ENCODE measurements at regions not wholly inside any gene's neighbourhood (a gene's known extent, or its start where the extent isn't known, plus 50 kb on each side); places are given as distances from the start of the nearest gene placed in this dataset.

DNA sequence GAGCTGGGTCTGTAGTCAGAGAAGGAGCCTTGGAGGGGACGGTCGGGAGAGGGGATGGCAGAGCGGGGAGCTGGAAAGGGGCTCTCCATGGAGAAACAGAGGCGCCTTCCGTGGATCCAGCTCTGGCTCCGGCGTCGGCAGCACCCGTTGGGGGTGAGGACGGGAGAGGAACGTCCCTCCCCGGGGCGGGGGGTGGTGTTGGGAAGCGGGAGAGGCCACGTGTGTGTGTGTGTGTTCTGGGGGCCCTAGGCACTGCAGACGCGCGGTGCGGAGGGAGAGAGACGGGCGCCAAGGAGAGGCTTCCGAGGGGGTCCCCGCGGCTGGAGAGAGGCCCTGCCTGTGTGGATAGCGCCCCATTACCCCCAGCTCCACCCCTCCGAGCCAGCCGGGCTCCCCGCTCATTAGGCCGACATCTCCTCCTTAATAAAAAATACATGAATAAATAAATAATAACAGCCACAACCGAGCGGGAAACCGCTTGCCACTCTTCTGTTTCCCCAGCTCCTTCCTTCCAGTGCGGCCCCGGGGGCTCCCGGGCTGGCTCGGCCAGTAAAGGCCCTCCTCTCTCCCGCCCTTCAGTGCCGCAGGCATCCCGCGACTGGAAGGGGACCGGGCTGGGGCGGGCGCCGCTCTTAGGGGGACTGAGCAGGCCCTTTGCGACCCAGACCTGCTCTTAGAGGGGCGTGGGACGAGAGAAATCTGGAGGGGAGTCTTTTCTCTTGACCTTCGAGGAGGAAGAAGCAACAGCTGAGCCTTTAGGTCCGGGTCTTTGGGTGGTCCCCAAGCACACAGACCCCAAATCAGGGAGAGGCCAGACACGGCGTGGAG lies 71.3 kb upstream of the ARAP3 start:
- TF ChIP-seq, protein P1, sequence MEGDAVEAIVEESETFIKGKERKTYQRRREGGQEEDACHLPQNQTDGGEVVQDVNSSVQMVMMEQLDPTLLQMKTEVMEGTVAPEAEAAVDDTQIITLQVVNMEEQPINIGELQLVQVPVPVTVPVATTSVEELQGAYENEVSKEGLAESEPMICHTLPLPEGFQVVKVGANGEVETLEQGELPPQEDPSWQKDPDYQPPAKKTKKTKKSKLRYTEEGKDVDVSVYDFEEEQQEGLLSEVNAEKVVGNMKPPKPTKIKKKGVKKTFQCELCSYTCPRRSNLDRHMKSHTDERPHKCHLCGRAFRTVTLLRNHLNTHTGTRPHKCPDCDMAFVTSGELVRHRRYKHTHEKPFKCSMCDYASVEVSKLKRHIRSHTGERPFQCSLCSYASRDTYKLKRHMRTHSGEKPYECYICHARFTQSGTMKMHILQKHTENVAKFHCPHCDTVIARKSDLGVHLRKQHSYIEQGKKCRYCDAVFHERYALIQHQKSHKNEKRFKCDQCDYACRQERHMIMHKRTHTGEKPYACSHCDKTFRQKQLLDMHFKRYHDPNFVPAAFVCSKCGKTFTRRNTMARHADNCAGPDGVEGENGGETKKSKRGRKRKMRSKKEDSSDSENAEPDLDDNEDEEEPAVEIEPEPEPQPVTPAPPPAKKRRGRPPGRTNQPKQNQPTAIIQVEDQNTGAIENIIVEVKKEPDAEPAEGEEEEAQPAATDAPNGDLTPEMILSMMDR (IDR thresholded peaks at IDR 0.05; ENCODE audit: insufficient read depth, missing control alignments) = no peak
- no peak for DNase-seq (ENCODE audit: insufficient read length, low spot score)
- FAIRE-seq = no peak

DNA sequence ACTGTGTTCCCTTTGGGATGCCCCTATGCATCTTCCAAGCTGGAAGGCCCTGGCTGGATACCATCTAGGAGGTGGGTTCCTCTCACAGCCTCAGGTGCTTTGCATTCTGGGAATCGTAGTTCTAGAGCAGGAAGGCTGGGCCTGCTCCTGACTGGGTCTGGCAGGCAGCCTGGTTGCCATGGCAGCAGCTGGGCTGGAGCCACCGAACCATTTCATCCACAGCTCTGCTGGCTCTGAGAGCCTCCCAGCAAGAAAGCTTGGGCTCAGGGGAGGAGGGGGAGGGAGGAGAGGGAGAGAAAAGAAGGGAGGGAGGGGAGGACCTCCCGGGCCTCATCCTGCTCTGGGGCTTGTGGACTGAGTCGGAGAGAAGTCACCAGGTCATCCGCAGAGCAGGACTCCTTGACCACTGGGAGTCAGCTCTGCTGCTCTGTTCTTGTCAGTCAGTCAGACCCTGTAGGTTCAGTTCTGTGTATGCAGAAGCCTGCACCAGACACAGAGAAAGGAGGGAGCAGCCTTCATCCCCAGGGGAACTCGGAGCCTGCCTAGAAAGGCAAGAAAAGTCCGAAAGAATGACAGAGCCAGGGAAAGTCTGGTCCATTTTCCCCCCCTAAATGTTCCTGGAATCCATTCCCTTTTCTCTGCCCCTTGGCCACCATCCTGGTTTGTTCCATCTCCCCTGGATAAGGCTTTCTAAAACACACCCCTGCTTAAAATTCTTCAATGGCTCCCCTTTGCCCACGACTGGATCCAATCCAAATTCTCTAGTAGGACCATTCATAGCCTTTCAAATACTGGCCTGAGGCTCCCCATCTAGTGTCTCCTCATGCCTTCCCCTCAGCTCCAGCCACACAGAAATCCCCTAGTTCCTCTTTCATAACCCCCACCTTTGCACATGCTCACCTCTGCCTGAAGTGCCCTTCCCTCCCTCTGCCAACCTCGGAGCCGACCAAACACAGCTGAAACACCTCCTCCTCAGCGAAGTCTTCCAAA lies 65.4 kb upstream of the ARAP3 start:
- no peak for FAIRE-seq
- DNase-seq (ENCODE audit: insufficient read length, low spot score) = peak; percentile 57
- TF ChIP-seq, protein P1 (IDR thresholded peaks at IDR 0.05; ENCODE audit: insufficient read depth, missing control alignments) = no peak

DNA sequence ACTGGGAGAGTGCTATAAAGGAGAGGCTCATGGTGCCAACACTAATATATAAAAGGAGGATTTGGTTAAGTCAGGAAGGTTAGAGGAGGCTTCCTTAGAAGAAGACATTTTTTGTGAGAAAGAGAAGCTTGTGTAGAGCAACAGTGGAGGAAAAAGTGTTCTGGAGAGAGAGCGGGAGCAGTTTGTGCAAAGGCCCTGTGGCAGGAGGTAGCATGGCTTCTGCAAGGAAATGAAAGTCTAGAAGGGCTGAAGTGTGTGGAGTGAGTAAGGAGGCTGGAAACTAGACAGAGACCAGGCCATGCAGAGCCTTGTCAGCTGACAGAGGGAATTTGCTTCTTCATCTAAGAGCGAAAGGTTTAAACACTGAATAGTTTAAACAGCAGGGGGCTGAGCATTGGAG lies 64.4 kb upstream of the ARAP3 start:
- no peak for DNase-seq (ENCODE audit: insufficient read length, low spot score)
- no peak for FAIRE-seq
- TF ChIP-seq, protein P1 (IDR thresholded peaks at IDR 0.05; ENCODE audit: insufficient read depth, missing control alignments) = no peak

DNA sequence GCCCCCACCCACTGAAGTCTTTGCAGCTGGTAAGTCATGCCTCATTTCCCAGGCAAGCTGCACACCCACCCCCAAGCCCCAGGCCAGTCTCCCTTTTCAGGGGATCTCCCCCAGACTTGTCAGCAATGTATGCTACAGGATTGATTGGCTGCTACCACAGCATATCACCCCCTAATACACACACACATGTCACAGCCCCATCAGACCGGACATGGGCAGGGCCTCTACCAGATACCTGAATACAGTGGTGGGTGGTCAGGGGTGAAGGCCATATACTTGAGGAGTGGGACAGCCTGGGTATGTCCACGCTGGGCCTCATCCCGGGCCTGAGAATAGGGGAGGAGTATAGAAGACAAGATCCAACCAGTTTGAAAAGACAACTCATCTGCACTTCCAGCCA lies 63.4 kb upstream of the ARAP3 start:
- FAIRE-seq = no peak
- DNase-seq (ENCODE audit: insufficient read length, low spot score) = no peak
- TF ChIP-seq, protein P1 (IDR thresholded peaks at IDR 0.05; ENCODE audit: insufficient read depth, missing control alignments) = no peak

DNA sequence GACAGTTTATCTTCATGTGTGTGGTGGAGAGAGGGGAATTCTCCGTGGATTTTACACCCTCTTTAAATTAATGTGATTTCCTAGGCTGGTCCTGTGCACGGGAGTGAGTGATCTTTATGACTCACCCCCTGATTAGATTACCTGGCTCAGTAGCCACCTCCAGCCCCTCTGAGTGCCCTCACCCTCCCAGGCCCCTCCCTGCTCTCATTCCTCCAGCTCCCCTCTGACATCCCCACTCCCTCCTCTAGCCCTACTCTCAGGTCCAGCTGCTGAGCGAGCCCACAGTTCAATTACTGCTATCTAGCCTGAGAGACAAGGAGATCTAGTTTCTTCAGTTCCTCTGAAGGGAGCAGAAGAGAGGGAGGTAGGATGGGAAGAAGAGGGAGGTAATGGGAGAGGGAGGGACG lies 61.8 kb upstream of the ARAP3 start:
- TF ChIP-seq, protein P1 (IDR thresholded peaks at IDR 0.05; ENCODE audit: insufficient read depth, missing control alignments) = no peak
- FAIRE-seq (no peak), DNase-seq (ENCODE audit: insufficient read length, low spot score) (no peak)

DNA sequence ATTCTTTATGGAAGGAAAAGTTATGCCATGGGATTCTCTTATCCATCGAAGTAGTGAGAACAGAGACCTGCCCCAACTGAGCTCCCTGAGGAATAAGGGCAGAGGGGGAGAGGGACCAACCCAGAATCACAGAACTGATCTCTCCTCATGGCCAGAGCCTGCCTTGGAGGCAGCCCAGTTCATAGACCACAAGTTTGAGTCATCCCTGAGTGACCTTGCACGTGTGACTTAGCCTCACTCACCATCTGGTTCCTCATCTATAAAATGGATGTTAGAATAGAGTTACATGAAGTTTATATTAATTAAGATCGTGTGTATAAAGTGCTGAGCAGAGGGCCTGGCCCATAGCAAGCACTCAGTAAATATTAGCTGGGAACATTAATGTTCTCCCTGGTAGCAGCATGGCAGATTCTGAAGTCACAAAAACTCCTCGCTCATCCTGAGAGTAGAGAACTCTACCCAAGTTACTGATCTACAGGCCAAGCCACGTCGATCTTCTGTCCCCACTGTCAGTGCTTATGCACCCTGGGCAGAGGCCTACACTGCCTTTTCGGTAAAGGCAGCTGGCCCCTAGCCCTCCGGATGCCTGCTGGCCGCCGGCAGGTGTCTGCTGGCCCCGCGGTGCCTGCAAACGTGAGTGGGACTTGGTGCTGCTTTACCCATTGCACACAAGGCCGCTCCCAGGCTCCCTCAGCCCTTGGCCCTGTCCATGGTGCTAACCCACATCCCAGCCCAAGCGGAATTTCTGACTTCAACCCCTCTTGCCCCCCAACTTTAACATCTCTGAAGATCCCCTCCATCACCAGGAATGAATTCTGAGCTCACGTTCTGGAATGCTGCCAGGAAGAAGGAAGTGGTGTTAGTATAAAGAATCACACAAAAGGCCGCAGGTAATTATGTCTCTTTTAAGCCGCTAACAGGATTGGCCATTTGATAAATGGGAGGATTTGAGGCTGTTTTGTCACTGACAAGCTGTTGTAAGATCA lies 61.1 kb upstream of the ARAP3 start:
- FAIRE-seq (peak; percentile 58), DNase-seq (ENCODE audit: insufficient read length, low spot score) (no peak)
- TF ChIP-seq, protein P1 (IDR thresholded peaks at IDR 0.05; ENCODE audit: insufficient read depth, missing control alignments) = no peak

All from D721Med (cell line).